Spleen (tissue), 7 donors: ENCODE measurements at regions not wholly inside any gene's neighbourhood (a gene's known extent, or its start where the extent isn't known, plus 50 kb on each side); places are given as distances from the start of the nearest gene placed in this dataset.

Experiments
- POLR2A ChIP-seq, 3 donors: fragments of 450-650 bp; IDR thresholded peaks; one replicate each; pipeline ENCODE4 v1.5.1; 2017; ENCODE audit warnings: antibody characterized with exemption in 3 of 3, mild to moderate bottlenecking in 1 of 3
- POLR2AphosphoS5 ChIP-seq, 3 donors: sonication (generic); formaldehyde crosslinking; IDR thresholded peaks; one replicate each; pipeline ENCODE4 v1.5.1; 2017; ENCODE audit warnings: antibody characterized with exemption in 3 of 3
- TF ChIP-seq, protein P1 (sequence below), 11 experiments: fragments of 200-600 bp in 7 of 11; fragments of 450-650 bp in 4 of 11; sonication (generic) in 4 of 11; IDR thresholded peaks in 8 of 11; conservative IDR thresholded peaks in 3 of 11; 1 replicate in 7 of 11; 2 replicates in 4 of 11; pipeline versions ENCODE4 v1.4.0 to v1.8.0; 2016 to 2021; ENCODE audit warnings: antibody characterized with exemption in 11 of 11, inconsistent platforms in 4 of 11, mild to moderate bottlenecking in 1 of 11
- donor health status: DM: no; HTN: no; CAD: no; lungs with moderate emphysema.
- donor health status: DM: no; HTN: no; CAD: no.
- donor health status: DM: no; HTN: no; CAD: no.

DNA sequence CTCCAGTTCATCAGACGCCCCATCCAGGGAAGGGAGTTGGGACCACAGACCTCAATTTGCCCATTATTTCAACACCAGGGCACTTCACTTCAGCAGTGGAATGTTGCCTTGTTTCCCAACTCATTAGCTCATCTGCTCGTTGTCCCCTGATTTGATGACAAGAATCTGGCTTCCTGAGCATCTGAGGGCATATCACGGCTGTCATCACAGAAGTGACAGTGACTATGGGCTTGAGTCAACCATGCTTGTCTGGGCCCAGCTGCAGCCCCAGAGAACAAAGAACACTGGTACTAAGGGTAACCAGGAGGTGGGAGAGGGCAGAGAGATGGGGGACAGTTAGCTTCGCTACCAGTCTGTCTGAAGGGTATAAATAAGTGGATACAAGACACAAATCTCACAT is 266.0 kb upstream of the SDK2 start:
- TF ChIP-seq, protein P1, sequence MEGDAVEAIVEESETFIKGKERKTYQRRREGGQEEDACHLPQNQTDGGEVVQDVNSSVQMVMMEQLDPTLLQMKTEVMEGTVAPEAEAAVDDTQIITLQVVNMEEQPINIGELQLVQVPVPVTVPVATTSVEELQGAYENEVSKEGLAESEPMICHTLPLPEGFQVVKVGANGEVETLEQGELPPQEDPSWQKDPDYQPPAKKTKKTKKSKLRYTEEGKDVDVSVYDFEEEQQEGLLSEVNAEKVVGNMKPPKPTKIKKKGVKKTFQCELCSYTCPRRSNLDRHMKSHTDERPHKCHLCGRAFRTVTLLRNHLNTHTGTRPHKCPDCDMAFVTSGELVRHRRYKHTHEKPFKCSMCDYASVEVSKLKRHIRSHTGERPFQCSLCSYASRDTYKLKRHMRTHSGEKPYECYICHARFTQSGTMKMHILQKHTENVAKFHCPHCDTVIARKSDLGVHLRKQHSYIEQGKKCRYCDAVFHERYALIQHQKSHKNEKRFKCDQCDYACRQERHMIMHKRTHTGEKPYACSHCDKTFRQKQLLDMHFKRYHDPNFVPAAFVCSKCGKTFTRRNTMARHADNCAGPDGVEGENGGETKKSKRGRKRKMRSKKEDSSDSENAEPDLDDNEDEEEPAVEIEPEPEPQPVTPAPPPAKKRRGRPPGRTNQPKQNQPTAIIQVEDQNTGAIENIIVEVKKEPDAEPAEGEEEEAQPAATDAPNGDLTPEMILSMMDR (IDR thresholded peaks at IDR 0.05 in 8 of 11, conservative IDR thresholded peaks at IDR 0.05 in 3 of 11), result no peak
- TF ChIP-seq POLR2AphosphoS5 (IDR thresholded peaks at IDR 0.05) (no peak), POLR2A (IDR thresholded peaks at IDR 0.05) (no peak)
